BLaER1 (cell line): ENCODE measurements at regions not wholly inside any gene's neighbourhood (a gene's known extent, or its start where the extent isn't known, plus 50 kb on each side); places are given as distances from the start of the nearest gene placed in this dataset.

Source experiments
- H3K27ac ChIP-seq: shearing (Covaris generic); formaldehyde crosslinking; 2 replicates; pipeline ENCODE4 v1.8.1; 2022
- H3K27me3 ChIP-seq: shearing (Covaris generic); formaldehyde crosslinking; 2 replicates; pipeline ENCODE4 v1.8.1; 2022
- H3K36me3 ChIP-seq: shearing (Covaris generic); formaldehyde crosslinking; 2 replicates; pipeline ENCODE4 v1.8.1; 2022
- H3K4me1 ChIP-seq: shearing (Covaris generic); formaldehyde crosslinking; 2 replicates; pipeline ENCODE4 v1.8.1; 2022
- H3K4me2 ChIP-seq: shearing (Covaris generic); formaldehyde crosslinking; 2 replicates; pipeline ENCODE4 v1.8.1; 2022
- H3K4me3 ChIP-seq: shearing (Covaris generic); formaldehyde crosslinking; 2 replicates; pipeline ENCODE4 v1.8.1; 2022
- H3K9ac ChIP-seq: shearing (Covaris generic); formaldehyde crosslinking; 2 replicates; pipeline ENCODE4 v1.8.1; 2022
- H3K9me3 ChIP-seq: shearing (Covaris generic); formaldehyde crosslinking; 2 replicates; pipeline ENCODE4 v1.8.1; 2022
- H4K20me1 ChIP-seq: shearing (Covaris generic); formaldehyde crosslinking; 2 replicates; pipeline ENCODE4 v1.8.1; 2022
- Cebpa-rat ChIP-seq: shearing (Covaris generic); IDR thresholded peaks from 2 replicates; pipeline ENCODE4 v1.8.1; 2022

- Histone ChIP-seq H3K4me2 (peak overlapping the region; percentile 73), H3K27ac (peak overlapping the region; percentile 84), H3K9me3 (peaks cover 8% of the 10 kb centered on the region; the same call in 1 of the 2 replicates), H3K27me3 (peaks cover 84% of the 10 kb centered on the region), H3K4me3 (no peak overlapping the region), H3K4me1 (peaks cover 47% of the 10 kb centered on the region), H3K36me3 (no peaks in the 10 kb centered on the region), H4K20me1 (no peaks in the 10 kb centered on the region), H3K9ac (peak overlapping the region; percentile 55)
- TF ChIP-seq Cebpa-rat, result no peak
Measured at GRCh38 chrX:124216396-124217115, 115.9 kb upstream of the TEX13D start.

GRCh38 chrX:124217304-124218251 is 114.9 kb upstream of the TEX13D start:
- Histone ChIP-seq H3K27me3 (peaks cover 90% of the 10 kb centered on the region), H3K36me3 (no peaks in the 10 kb centered on the region), H3K9me3 (peaks cover 8% of the 10 kb centered on the region; the same call in 1 of the 2 replicates), H3K4me2 (peak overlapping the region; percentile 73), H3K9ac (peak overlapping the region; percentile 55), H4K20me1 (no peaks in the 10 kb centered on the region), H3K4me1 (peaks cover 45% of the 10 kb centered on the region), H3K27ac (peak overlapping the region; percentile 84), H3K4me3 (peak overlapping the region; percentile 34; the same call in 1 of the 2 replicates)
- no peak for TF ChIP-seq Cebpa-rat

- H3K9me3 ChIP-seq, result peaks cover 8% of the 10 kb centered on the region; the same call in 1 of the 2 replicates
- no peak for TF ChIP-seq Cebpa-rat
- H3K36me3 ChIP-seq, result no peaks in the 10 kb centered on the region
- no peaks in the 10 kb centered on the region; the same call in 1 of the 2 replicates for H4K20me1 ChIP-seq
- H3K27me3 ChIP-seq, result peaks cover 96% of the 10 kb centered on the region
- no peak overlapping the region for H3K4me3 ChIP-seq
- peaks cover 20% of the 10 kb centered on the region for H3K4me1 ChIP-seq
- no peak overlapping the region for H3K9ac ChIP-seq
- no peak overlapping the region for H3K4me2 ChIP-seq
- no peak overlapping the region for H3K27ac ChIP-seq
Measured at GRCh38 chrX:124223524-124223923, 108.9 kb upstream of the TEX13D start.

DNA sequence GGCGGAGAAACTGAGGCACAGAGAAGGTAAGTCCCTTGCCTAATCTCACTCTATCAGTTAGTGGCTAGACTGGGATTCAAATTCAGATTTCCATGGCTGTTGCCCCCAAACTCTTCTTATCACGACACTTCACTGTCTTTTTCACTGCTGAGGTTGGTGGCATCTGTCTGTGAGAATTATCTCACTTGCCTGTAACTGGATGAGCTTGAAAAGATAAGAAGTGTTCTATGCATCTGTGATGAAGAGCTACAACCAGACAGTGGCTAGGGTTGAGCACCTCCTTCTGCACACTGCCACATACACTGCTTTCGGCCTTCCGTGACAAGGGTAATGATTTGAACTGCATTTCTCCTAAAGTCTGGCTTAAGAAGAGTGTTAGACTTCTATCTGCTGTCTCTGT is 107.9 kb upstream of the TEX13D start:
- peaks cover 96% of the 10 kb centered on the region for H3K27me3 ChIP-seq

DNA sequence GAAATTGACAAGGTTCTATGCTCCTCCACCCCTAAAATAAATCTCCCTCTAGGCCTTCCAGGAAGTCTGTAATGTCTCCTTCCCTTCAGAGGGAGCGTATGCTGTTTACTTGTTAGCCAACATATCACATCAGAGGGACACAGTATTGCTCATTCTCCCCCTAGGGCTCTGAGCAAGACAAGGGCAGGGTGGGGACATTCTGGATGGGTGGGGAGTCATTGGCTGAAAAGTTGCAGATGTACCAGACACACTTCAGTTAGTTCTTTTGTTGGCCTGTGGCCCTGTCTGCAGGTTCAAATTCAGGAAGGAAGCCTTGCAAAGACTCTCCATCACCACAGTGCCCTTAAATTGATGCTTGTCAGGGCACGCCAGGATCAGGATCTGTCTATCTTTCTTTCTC is 106.3 kb upstream of the TEX13D start:
- peaks cover 8% of the 10 kb centered on the region; the same call in 1 of the 2 replicates for H3K4me1 ChIP-seq
- no peak overlapping the region for H3K27ac ChIP-seq
- H4K20me1 ChIP-seq, result no peaks in the 10 kb centered on the region; the same call in 1 of the 2 replicates
- H3K4me2 ChIP-seq, result no peak overlapping the region
- no peak overlapping the region for H3K4me3 ChIP-seq
- no peaks in the 10 kb centered on the region for H3K36me3 ChIP-seq
- H3K27me3 ChIP-seq, result peaks cover 95% of the 10 kb centered on the region
- no peaks in the 10 kb centered on the region for H3K9me3 ChIP-seq
- no peak for TF ChIP-seq Cebpa-rat
- H3K9ac ChIP-seq, result no peak overlapping the region

More for the DNA sequence above, 107.9 kb upstream of the TEX13D start:
- Histone ChIP-seq H4K20me1 (no peaks in the 10 kb centered on the region; the same call in 1 of the 2 replicates), H3K4me2 (no peak overlapping the region), H3K9me3 (peaks cover 8% of the 10 kb centered on the region; the same call in 1 of the 2 replicates), H3K9ac (no peak overlapping the region), H3K4me3 (no peak overlapping the region), H3K27ac (no peak overlapping the region), H3K36me3 (no peaks in the 10 kb centered on the region), H3K4me1 (peaks cover 10% of the 10 kb centered on the region)
- no peak for TF ChIP-seq Cebpa-rat

GRCh38 chrX:124228849-124229248 is 103.6 kb upstream of the TEX13D start:
- no peak overlapping the region for H3K4me3 ChIP-seq
- H3K9me3 ChIP-seq, result no peaks in the 10 kb centered on the region
- H3K9ac ChIP-seq, result no peak overlapping the region
- H3K4me2 ChIP-seq, result no peak overlapping the region
- no peak overlapping the region for H3K27ac ChIP-seq
- no peak for TF ChIP-seq Cebpa-rat
- H3K27me3 ChIP-seq, result peaks cover 98% of the 10 kb centered on the region
- peaks cover 5% of the 10 kb centered on the region; the same call in 1 of the 2 replicates for H4K20me1 ChIP-seq
- no peaks in the 10 kb centered on the region for H3K36me3 ChIP-seq
- peaks cover 8% of the 10 kb centered on the region; the same call in 1 of the 2 replicates for H3K4me1 ChIP-seq

- no peaks in the 10 kb centered on the region for H3K9me3 ChIP-seq
- H4K20me1 ChIP-seq, result peaks cover 5% of the 10 kb centered on the region; the same call in 1 of the 2 replicates
- H3K4me1 ChIP-seq, result peaks cover 8% of the 10 kb centered on the region; the same call in 1 of the 2 replicates
- no peak overlapping the region for H3K4me2 ChIP-seq
- TF ChIP-seq Cebpa-rat, result no peak
- H3K9ac ChIP-seq, result no peak overlapping the region
- no peaks in the 10 kb centered on the region for H3K36me3 ChIP-seq
- H3K27me3 ChIP-seq, result peaks cover 98% of the 10 kb centered on the region
- H3K4me3 ChIP-seq, result no peak overlapping the region
- H3K27ac ChIP-seq, result no peak overlapping the region
Measured at GRCh38 chrX:124229374-124229773, 103.1 kb upstream of the TEX13D start.

DNA sequence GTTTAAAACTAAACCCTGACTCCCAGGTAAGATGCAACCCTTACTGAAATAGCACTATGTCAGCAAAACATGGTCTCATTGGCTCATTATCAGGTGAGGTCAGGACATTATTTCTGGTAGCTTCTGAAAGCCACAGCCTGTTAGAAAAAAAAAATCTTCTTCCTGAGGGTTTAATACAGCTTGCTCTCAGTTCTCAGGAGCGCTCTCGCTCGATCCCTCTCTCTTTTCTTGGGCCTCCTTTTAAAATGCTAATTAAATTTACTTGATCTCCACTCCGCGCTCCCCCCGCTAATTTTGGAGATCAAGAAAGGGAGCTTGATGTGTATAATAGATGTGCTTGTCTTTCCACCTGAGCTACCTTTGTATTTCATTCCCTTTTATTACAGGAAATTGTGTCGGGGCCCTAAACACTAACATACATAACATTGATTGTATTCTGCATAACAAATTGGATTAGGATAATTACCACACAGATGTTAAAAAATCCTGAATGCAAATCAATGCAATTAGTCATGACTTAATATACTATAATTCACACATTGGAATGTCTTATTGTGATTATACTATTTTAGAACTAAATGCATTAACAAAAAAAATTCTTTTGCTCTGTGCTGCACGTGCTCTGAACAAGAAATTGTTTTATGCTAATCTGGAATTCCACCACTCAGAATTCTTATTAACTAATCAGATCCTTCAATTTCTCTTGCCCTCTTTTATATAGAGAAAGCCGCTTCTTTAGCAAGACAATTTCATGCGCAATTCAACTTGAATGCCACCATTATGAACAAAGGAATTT is 101.6 kb upstream of the TEX13D start:
- no peak for TF ChIP-seq Cebpa-rat
- H3K36me3 ChIP-seq, result no peaks in the 10 kb centered on the region
- peaks cover 5% of the 10 kb centered on the region; the same call in 1 of the 2 replicates for H4K20me1 ChIP-seq
- no peak overlapping the region for H3K4me2 ChIP-seq
- H3K4me1 ChIP-seq, result peaks cover 8% of the 10 kb centered on the region; the same call in 1 of the 2 replicates
- H3K9ac ChIP-seq, result no peak overlapping the region
- H3K27ac ChIP-seq, result no peak overlapping the region
- H3K9me3 ChIP-seq, result no peaks in the 10 kb centered on the region
- H3K4me3 ChIP-seq, result no peak overlapping the region
- peaks cover 98% of the 10 kb centered on the region for H3K27me3 ChIP-seq

GRCh38 chrX:124231451-124231759 is 101.1 kb upstream of the TEX13D start:
- H3K4me3 ChIP-seq, result no peak overlapping the region
- H4K20me1 ChIP-seq, result peaks cover 5% of the 10 kb centered on the region; the same call in 1 of the 2 replicates
- no peak for TF ChIP-seq Cebpa-rat
- H3K9ac ChIP-seq, result no peak overlapping the region
- no peak overlapping the region for H3K27ac ChIP-seq
- H3K4me1 ChIP-seq, result peaks cover 6% of the 10 kb centered on the region; the same call in 1 of the 2 replicates
- H3K27me3 ChIP-seq, result peaks cover 95% of the 10 kb centered on the region
- no peak overlapping the region for H3K4me2 ChIP-seq
- no peaks in the 10 kb centered on the region for H3K9me3 ChIP-seq
- no peaks in the 10 kb centered on the region for H3K36me3 ChIP-seq
